ENCODE measurements at regions not wholly inside any gene's neighbourhood (a gene's known extent, or its start where the extent isn't known, plus 50 kb on each side); places are given as distances from the start of the nearest gene placed in this dataset.
A peak's percentile ranks its signal among the peaks of the same experiment; 100 is the strongest.

DNA sequence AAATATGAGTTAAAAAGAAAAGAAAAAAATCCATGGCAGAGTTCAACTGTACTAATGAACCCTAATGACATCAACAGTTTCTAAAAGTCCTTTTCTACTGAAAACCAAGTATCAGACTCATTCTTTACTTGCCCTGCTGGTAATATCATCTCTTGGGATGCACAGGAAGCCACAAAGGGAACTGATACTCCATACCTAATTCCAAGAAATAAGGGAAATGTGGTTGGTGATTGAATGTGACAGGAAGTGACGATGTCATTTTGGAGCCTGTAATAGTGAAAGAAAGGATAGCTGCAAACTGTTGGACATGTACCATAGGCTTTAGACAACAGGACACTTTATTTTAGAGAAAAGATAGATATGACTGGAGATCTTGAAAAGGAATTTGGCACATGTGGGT is 98.7 kb upstream of the VAV3 start:
- ChIA-PET POLR2A (no interaction called here), CTCF (no interaction called here)
- H3K4me3 Mint-ChIP-seq, result no peak overlapping the region
- no peak overlapping the region for H3K27ac Mint-ChIP-seq
- H3K27me3 Mint-ChIP-seq, result no peaks in the 10 kb centered on the region
- peaks cover 19% of the 10 kb centered on the region for H3K4me1 Mint-ChIP-seq
- no peak for DNase-seq
- H3K36me3 Mint-ChIP-seq (ENCODE audit: low read depth), result no peaks in the 10 kb centered on the region
- H3K9me3 Mint-ChIP-seq, result no peaks in the 10 kb centered on the region

DNA sequence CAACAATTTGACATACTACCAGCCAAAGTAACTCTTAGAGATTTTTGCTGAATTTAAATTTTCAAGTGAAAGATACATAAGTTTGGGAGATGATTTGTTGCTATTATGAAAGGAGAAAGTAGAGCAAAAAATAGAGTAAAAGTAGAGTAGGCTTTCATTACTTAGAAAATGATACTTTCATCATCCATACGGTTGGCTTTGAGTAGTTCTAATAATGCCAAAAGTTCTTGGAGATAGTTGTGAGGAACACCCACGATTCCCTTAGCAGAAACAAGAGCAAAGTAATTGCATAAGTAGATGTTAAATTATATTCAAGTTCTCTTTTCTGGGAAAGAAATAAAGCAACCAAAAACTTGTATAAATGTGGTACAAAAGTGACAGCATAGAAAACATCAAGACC is 95.0 kb upstream of the VAV3 start:
- no peak for DNase-seq
- no peaks in the 10 kb centered on the region for H3K27me3 Mint-ChIP-seq
- no peaks in the 10 kb centered on the region for H3K36me3 Mint-ChIP-seq (ENCODE audit: low read depth)
- CTCF ChIA-PET, result no interaction called here
- H3K4me3 Mint-ChIP-seq, result no peak overlapping the region
- H3K9me3 Mint-ChIP-seq, result no peaks in the 10 kb centered on the region
- POLR2A ChIA-PET, result no interaction called here
- no peak overlapping the region for H3K27ac Mint-ChIP-seq
- peaks cover 14% of the 10 kb centered on the region for H3K4me1 Mint-ChIP-seq

DNA sequence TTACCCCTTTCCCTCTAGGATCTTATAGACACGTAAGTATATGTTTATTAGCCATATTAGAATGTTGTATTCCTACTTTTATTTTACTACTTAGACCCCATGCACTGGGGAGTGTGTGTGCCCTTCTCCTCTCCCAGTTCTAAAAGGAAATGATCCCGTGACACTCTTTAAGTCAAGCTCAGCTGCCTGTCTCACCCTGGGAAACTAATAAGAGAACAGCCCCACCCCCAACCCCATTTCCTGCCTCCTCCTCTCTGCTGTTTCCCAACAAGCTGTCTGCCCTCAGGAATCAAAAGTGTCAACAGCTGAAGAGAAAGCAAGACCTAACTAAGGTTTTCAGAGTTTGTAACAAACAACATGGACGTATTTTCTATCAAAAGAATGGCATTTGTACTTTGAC is 92.6 kb upstream of the VAV3 start:
- Mint-ChIP-seq H3K27me3 (no peaks in the 10 kb centered on the region), H3K4me3 (no peak overlapping the region), H3K9me3 (no peaks in the 10 kb centered on the region), H3K27ac (no peak overlapping the region), H3K4me1 (peaks cover under 1% of the 10 kb centered on the region), H3K36me3 (ENCODE audit: low read depth) (no peaks in the 10 kb centered on the region)
- no peak for DNase-seq
- POLR2A ChIA-PET, result no interaction called here
- CTCF ChIA-PET, result no interaction called here

DNA sequence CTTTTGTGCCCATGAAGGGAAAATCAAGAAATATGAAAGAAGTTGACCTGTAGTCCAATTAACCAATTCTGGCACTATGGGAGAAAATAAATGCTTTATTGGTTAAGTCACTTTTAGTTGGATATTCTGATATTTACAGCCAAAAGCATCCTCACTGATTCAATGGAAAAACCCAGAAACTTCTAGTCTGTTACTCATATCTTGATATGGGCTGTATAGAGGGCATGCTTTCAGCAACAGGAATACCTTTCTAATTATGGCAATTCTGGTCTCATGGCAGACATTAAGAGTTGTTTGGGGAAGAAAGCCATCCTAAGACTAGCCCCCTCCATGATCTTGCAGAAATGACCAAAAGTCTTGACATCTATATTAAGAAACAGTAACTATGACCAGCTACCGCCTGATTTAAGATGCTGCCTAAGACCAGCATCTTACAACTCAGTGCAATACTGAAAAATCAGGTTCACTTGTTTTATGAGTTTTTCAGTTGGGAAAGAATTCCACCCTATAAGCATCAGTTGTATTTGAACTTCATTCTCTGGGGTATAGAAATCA is 91.5 kb upstream of the VAV3 start:
- Mint-ChIP-seq H3K4me1 (no peaks in the 10 kb centered on the region), H3K4me3 (no peak overlapping the region)

DNA sequence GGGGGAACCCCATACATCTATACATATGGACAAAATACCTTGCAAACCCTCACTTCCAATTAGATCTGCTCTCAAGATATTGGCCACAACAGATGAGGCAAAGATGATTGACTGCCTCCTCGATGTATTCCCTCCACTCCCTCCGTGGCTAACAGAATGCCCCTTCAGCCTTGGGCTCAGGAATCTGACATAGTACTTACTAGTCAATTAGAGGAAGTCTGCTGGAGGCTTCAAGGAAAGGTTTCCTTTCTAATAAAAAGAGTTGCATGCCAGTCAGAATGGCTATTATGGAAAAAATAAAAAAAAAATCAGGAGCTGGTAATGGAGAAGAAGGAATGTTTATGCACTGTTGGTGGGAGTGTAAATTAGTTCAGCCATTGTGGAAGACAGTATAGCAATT is 90.4 kb upstream of the VAV3 start:
- Mint-ChIP-seq H3K9me3 (no peaks in the 10 kb centered on the region), H3K4me3 (no peak overlapping the region), H3K36me3 (ENCODE audit: low read depth) (no peaks in the 10 kb centered on the region), H3K27ac (no peak overlapping the region), H3K4me1 (peaks cover 8% of the 10 kb centered on the region), H3K27me3 (no peaks in the 10 kb centered on the region)
- DNase-seq, result no peak
- ChIA-PET CTCF (no interaction called here), POLR2A (no interaction called here)

More for the DNA sequence above, 91.5 kb upstream of the VAV3 start:
- no peaks in the 10 kb centered on the region for H3K36me3 Mint-ChIP-seq (ENCODE audit: low read depth)
- H3K9me3 Mint-ChIP-seq, result no peaks in the 10 kb centered on the region
- POLR2A ChIA-PET, result no interaction called here
- CTCF ChIA-PET, result no interaction called here
- no peak for DNase-seq
- H3K27me3 Mint-ChIP-seq, result no peaks in the 10 kb centered on the region
- no peak overlapping the region for H3K27ac Mint-ChIP-seq

DNA sequence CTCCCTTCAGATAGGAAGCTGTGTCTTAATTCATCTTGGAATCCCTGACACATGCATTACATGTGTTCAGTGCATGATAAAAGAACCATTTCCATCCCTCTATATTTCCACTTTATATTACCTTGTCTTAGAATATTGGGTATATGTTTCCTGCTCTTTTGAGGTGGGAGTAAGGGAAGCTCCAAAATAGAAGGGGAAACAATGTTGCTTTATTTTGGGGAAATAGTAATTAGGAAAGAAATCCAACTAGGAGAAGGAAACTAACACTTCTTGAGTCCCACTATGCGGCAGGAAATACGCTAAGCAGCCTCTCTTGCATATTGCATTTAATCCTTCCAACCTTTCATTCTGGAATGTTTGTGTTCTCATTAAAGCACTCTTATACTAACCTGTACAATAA is 89.4 kb upstream of the VAV3 start:
- Mint-ChIP-seq H3K27me3 (no peaks in the 10 kb centered on the region), H3K36me3 (ENCODE audit: low read depth) (no peaks in the 10 kb centered on the region), H3K4me1 (peaks cover 17% of the 10 kb centered on the region), H3K4me3 (no peak overlapping the region), H3K9me3 (no peaks in the 10 kb centered on the region), H3K27ac (no peak overlapping the region)
- CTCF ChIA-PET, result no interaction called here
- POLR2A ChIA-PET, result no interaction called here
- no peak for DNase-seq

DNA sequence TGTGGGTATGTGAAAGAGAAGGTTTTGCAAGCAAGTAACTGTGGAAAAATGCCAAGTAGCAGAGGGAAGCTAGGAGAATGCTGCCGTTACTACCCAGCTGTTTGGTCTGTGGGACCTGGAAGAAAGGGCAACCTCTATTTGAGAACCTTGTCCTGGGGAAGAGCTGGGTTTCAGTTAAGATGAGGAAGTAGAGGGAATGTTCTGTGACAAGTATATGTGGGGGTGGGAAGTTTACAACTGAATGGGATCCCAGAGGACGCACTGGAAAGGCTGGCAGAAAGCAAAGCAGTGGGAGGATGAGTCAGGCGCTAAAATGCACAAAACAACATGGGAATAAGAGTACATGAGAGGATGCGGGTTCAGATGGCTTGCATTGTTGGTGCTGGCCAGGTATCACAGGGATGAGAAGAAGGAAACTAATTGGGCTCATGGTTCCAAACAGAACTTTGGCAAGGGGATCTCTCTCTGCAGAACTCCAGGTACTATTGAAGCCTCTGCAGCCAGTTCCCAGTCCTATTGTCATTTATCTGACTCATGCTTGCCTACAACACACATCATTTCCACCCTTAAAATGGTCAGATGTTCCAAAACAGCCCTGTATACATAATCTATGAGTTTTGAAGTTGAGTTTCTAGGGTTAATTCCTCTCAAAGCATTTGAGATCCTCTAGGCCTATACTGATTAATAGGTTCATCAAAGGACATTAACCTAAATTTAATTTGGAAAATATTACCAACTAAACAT is 88.5 kb upstream of the VAV3 start:
- CTCF ChIA-PET, result no interaction called here
- Mint-ChIP-seq H3K36me3 (ENCODE audit: low read depth) (no peaks in the 10 kb centered on the region), H3K27ac (no peak overlapping the region), H3K27me3 (no peaks in the 10 kb centered on the region), H3K4me3 (no peak overlapping the region), H3K9me3 (no peaks in the 10 kb centered on the region), H3K4me1 (peaks cover 27% of the 10 kb centered on the region)
- no peak for DNase-seq
- POLR2A ChIA-PET, result no interaction called here

DNA sequence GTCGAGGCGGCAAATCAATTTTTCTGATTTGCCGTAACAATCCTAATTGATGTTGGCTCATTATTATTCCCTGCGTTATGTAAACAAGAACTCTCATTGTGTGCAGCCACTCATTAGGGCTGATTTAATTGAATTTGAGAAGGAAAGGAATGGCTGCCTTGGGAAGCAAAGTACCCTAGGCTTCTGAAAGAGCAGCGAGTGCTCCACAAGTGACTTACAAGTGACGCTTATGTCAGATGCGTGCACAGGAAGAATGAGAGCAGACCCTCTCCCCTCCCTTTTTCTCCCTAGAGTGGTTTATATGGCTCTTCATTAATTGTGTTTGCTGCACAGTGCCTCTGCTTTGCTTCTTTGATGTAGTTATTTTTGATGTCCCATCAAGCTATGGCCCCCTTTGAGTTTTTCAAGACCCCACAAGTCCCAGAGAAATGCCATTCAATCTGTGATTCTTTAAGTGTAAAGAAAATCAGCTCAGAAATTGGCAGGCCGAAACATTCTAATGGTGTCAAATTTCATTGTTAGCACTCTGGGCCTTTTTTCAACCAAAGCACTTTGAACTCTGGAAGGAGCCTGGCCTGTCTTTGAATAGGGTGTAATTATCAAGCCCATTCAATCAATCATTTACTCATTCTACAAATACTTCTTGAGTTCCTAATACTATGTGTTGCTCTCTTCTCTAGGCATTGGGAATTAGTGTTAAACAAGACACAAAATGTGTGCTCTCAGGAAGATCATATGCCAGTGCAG is 86.8 kb upstream of the VAV3 start:
- CTCF ChIA-PET, result no interaction called here
- DNase-seq, result no peak
- H3K36me3 Mint-ChIP-seq (ENCODE audit: low read depth), result no peaks in the 10 kb centered on the region
- POLR2A ChIA-PET, result no interaction called here
- H3K9me3 Mint-ChIP-seq, result no peaks in the 10 kb centered on the region
- H3K4me1 Mint-ChIP-seq, result peaks cover 27% of the 10 kb centered on the region
- peaks cover 2% of the 10 kb centered on the region for H3K27me3 Mint-ChIP-seq
- H3K27ac Mint-ChIP-seq, result no peak overlapping the region
- no peak overlapping the region for H3K4me3 Mint-ChIP-seq

DNA sequence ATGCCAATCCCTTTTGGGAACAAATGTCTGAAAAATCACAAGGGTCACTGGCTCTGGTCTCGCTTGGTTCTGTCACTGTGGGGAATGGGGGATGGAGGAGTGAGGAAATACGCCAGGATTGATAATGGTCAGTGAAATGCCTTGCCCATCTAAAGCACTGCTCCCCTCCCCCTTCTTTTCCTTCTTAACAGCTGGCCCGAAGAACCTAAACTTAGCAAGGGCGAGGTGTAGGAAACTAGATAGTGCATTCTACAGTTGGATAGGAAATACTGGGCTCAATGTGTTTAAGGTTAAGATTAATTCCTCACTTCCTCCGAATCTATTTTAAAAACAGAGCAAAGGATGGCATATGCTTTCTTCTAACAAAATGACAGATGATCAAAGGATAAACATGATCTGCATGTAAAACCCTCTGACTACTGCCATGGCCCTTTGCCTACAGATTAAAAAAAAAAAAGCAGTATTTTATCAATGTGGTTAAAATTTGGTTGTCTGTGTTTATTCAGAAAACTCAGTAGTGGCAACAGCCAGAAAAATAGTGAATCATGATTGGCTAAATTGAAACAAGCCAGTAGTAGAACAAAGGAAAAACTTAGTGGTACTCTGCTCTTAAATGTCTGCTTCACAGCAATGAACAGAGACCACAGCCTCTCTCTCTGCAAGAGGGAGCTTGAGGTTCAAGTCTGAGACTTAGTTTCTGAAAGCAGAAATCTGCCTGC is 86.1 kb upstream of the VAV3 start:
- Mint-ChIP-seq H3K9me3 (no peaks in the 10 kb centered on the region), H3K27ac (no peak overlapping the region), H3K4me3 (no peak overlapping the region), H3K27me3 (peaks cover 3% of the 10 kb centered on the region), H3K4me1 (peaks cover 27% of the 10 kb centered on the region), H3K36me3 (ENCODE audit: low read depth) (no peaks in the 10 kb centered on the region)
- DNase-seq, result no peak
- POLR2A ChIA-PET, result no interaction called here
- CTCF ChIA-PET, result no interaction called here

DNA sequence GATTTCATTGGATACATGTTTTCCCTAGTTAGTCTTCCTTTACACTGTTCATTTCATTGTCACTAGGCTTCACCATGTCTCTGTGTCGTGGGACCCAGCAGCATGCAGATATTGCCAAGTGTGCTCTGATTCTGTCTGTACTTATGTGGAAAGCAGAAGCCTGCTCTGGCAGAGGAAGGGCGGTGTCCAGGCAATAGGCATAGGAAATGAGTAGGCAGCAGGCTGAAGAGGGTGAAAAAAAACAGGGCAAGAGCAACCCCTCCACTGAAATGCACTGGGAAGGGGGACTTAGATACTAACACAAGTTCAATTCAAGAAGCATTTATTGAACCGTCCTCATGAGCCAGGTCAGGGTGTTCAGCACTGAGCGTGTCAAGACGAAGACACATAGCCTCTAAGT is 85.2 kb upstream of the VAV3 start:
- Mint-ChIP-seq H3K36me3 (ENCODE audit: low read depth) (no peaks in the 10 kb centered on the region), H3K27me3 (peaks cover 3% of the 10 kb centered on the region), H3K9me3 (no peaks in the 10 kb centered on the region), H3K4me3 (no peak overlapping the region), H3K4me1 (peaks cover 27% of the 10 kb centered on the region), H3K27ac (no peak overlapping the region)
- DNase-seq, result no peak
- CTCF ChIA-PET, result no interaction called here
- POLR2A ChIA-PET, result no interaction called here

DNA sequence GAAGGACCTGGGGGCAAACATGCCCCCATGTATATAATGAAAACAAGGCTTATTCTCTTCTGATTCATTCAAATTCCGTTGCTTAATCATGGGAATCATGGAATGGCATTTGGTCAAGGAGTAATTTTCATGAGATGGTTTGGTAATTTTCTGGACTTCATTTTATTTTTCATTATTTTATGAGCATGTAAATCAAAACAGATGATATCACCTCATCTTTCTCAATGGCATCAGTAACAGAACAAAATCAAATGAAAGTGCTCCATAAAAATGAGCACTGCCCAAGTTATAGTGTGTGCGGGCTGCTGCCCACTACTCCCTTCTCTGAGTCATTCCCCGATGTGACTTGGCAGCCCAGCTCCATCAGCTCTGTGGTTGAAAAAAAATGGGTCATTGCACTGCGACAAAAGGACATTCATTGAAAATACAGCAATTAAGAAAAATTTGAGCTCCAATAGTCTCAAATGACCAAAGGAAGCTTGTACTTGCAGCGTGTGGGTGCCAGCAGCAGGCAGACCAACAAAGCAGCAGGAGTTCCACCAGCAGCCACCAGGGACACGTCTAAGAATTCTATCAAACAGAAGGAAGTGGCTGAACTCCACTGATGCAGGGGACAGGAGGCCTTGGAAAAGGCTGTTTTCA is 84.3 kb upstream of the VAV3 start:
- H3K4me1 Mint-ChIP-seq, result peaks cover 28% of the 10 kb centered on the region
- POLR2A ChIA-PET, result no interaction called here
- H3K27ac Mint-ChIP-seq, result no peak overlapping the region
- H3K9me3 Mint-ChIP-seq, result no peaks in the 10 kb centered on the region
- no peaks in the 10 kb centered on the region for H3K36me3 Mint-ChIP-seq (ENCODE audit: low read depth)
- no peak overlapping the region for H3K4me3 Mint-ChIP-seq
- peaks cover 3% of the 10 kb centered on the region for H3K27me3 Mint-ChIP-seq
- CTCF ChIA-PET, result interaction anchor here (1.2 kb wide), 1 partner anchor 13 kb away, joined by 3 read pairs; no protein-coding TSS in a partner anchor
- peak; percentile 18 for DNase-seq

DNA sequence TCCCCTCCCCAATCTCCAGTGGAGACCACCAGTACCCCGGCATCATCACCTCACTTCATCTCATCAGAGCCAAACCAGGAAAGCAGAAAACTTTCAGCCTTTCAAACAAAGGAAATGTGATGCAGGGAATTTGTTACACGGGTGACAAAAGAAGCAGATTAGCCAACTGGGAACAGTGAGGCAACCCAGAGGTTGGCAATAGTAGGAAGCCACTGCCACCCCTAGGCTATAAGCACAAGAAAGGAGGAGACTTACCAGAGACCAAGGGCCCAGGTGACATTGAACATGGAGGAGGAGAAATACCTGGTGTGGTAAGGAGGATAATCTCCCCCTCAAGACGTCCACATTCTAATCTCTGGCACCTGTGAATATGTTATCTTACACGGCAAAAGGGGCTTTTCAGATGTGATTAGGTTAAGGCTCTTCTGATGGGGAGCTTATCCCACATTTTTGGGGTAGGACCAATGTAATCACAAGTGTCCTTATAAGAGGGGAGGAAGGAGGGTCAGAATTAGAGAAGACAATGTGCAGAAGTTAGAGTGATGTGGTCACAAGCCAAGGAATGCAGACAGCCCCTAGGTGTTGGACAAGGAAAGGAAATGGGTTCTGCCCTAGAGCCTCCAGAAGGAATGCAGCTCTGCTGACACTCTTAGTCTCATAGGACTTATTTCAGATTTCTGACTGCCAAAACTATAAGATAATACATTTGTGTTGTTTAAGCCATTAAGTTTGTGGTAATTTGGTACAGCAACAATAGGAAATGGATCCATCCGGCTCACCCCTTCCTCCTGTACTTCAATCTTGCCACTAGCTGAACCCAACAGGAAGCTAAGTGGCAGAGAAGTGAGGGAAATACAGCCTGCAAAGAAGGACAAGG is 83.6 kb upstream of the VAV3 start:
- no peak overlapping the region for H3K4me3 Mint-ChIP-seq
- H3K27me3 Mint-ChIP-seq, result peaks cover 3% of the 10 kb centered on the region
- ChIA-PET CTCF (interaction anchor here (1.2 kb wide), 1 partner anchor 14 kb away, joined by 3 read pairs; no protein-coding TSS in a partner anchor), POLR2A (no interaction called here)
- H3K36me3 Mint-ChIP-seq (ENCODE audit: low read depth), result no peaks in the 10 kb centered on the region
- peaks cover 28% of the 10 kb centered on the region for H3K4me1 Mint-ChIP-seq
- no peak overlapping the region for H3K27ac Mint-ChIP-seq
- H3K9me3 Mint-ChIP-seq, result no peaks in the 10 kb centered on the region
- no peak for DNase-seq
